HG03558 (cell line): ENCODE measurements at regions not wholly inside any gene's neighbourhood (a gene's known extent, or its start where the extent isn't known, plus 50 kb on each side); places are given as distances from the start of the nearest gene placed in this dataset.
"Not testable (repeated sequence)": the region's sequence is repeated elsewhere in the genome, so short reads cannot be mapped to it uniquely, and the experiment has no call there.

Experiments used
- ATAC-seq: cut with Tn5 transposase; IDR thresholded peaks from one replicate; pipeline ENCODE4 v1.9.1; 2021; ENCODE audit warnings: moderate number of reproducible peaks; ENCODE audit not compliant: unreplicated experiment; ENCODE audit errors: extremely low read depth

DNA sequence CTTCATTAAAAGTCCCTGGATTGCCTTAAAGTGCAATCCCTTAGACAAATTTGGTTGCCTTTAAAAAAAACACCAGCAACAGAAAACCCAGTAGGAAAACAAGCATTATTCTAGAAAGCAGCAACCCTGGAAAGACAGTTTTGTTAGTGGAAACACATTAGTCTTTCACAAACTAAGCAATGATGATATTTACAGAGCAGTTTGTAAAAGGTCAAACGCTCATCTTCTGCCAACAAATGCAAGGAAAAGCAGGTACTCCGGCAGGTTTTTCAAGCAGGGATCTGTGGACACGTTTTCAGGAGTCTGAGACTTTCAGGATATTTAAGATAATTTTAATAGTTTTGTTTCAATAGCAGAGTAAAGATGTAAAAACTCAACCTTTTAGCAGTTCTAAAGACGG lies 202.2 kb downstream of the EXOC5 start:
- no peak for ATAC-seq

DNA sequence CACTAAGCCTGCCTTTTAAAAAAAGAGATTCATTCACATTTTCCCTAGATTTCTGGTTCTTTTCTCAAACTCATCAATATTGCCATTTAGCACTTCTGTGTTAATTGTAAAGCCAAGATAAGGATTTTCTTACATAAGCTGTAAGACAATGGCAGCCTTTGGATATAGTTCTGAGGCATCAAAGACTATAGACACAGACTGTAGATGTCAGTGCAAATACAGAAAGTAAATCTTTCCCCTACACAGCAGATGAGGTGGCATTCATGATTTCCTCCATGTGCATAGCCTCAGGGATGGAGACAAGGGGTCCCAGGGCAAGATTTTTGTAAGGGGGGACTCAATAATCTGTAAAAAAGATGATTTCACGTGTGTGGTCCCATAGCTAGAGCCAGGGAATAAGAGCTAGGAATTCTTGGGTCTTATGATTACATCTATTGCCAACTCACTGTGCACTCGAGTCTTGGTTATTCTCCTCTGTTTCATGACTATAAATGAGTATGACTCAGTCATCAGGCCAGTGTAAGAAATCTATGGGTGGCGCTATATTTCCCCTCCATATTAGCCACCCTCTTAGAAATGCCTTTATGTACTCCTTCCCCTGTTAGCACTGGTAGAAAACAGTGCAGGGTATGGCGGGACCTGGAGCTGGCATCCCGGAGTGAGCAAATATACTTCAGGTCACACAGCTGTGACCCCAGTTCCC lies 207.5 kb downstream of the EXOC5 start:
- ATAC-seq, result no peak

GRCh38 chr14:57060276-57060955 lies 208.3 kb downstream of the EXOC5 start:
- peak; percentile 90 for ATAC-seq

- ATAC-seq, result no peak
Measured at GRCh38 chr14:57058319-57058718, 210.4 kb downstream of the EXOC5 start.

DNA sequence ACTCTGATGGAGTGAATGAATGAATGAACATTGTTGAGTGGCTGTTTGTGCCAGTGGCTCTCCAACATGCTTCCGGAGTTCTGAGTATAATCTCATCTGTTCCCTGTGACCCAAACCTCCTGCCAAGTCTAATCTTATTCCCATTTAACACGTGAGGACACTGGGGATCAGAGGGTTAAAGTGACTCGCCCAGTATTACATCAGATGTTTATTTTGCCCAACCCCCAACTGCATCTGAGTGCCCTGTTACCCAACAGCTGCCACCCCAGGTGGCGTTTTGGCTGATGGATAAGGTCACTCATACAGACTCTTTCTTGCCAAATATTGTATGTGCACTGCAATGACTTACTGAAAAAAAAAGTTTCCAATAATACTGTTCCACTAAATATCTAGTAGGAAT lies 210.9 kb downstream of the EXOC5 start:
- no peak for ATAC-seq

DNA sequence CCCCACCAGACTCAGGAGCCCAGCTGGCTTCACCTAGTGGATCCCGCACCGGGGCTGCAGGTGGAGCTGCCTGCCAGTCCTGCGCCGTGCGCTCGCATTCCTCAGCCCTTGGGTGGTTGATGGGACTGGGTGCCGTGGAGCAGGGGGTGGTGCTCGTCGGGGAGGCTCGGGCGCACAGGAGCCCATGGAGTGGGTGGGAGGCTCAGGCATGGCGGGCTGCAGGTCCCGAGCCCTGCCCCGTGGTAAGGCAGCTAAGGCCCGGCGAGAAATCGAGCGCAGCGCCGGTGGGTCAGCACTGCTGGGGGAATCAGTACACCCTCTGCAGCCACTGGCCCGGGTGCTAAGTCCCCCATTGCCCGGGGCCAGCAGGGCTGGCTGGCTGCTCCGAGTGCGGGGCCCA lies 212.2 kb downstream of the EXOC5 start:
- not testable (repeated sequence) for ATAC-seq

DNA sequence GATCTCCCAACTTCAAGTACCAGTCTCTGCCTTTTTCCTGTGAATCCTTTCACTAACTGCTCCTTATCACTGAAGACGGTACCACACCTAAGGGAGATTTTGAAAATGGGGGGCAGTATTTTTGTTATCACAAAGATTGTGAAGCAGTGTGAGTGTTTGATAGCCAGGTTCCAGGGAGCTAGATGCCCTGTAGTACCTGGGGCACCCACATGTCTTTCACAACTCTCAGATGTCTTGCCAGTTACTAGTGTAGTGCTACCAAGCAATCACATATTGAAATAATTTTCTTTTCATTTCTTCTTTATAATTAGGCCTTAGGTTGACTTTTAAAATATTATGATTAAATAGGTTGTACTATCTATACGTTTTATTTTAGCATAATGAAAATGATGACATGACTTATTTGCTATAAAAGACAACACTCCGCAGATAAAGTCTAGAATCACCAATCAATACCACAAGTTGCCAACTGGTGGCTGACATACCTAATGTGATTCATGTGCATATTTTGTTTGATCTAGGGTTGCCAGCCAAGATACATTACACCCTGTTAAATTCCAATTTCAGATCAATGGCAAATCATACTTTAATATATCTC lies 215.9 kb downstream of the EXOC5 start:
- ATAC-seq, result no peak

- ATAC-seq, result no peak
Measured at GRCh38 chr14:57051633-57052032, 217.1 kb downstream of the EXOC5 start.

GRCh38 chr14:57049848-57050247 lies 218.9 kb downstream of the EXOC5 start:
- no peak for ATAC-seq

DNA sequence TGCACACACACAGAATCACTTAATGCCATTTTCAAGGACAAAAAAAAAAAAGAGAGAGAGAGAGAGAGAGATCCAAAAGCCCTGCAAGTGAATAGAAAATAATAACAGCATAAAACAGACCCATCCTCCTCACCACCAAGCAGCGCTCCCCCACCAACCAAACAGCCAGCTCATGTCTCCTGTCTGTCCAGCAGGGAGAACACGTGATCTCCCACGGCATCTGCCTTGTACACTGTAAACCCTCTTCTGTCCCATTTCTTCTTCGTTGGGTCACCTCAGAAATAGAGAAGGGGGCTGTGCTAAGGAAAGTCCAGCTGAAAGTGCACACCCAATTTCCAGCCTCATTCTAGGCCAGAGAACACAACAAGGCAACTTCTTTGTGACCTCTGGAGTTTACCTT lies 222.5 kb downstream of the EXOC5 start:
- no peak for ATAC-seq

DNA sequence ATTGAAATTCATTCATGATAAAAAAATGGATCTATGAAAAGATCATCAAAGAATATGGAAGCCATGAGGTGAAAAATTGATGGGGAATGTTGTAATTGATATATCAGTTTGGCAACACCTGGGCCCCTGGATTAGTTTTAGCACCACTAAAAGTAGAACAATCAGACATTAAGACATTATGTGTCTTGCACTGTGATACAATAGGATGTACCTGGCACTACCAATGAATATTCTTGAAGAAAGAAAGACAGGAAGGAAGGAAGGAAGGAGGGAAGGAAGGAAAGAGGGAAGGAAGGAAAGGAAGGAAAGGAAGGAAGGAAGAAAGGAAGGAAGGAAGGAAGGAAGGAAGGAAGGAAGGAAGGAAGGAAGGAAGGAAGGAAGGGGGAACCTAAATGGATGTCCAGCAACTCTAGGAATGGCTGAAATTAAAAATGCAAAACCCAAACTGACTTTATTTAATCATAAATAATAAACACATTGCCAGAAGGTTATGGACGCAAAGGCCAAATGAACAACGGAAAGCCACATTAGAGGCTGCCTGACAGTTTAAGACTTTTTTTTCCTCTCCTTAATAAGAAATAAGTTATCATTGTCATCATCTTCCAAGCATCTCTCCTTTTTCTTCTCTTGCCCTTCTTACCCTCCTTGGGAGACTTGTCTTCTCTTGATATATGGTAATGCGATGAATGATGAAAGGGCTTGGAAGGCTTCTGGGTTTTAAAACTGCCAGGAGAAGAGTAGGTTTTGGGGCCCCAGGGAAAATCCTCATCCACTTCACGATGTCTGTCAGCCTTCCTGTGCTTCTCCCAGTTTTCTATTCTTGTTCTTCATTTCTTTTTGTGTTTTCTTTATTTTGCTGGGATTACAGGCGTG lies 224.4 kb downstream of the EXOC5 start:
- not testable (repeated sequence) for ATAC-seq

- ATAC-seq, result no peak
Measured at GRCh38 chr14:57038689-57039088, 228.4 kb upstream of the OTX2 start.

DNA sequence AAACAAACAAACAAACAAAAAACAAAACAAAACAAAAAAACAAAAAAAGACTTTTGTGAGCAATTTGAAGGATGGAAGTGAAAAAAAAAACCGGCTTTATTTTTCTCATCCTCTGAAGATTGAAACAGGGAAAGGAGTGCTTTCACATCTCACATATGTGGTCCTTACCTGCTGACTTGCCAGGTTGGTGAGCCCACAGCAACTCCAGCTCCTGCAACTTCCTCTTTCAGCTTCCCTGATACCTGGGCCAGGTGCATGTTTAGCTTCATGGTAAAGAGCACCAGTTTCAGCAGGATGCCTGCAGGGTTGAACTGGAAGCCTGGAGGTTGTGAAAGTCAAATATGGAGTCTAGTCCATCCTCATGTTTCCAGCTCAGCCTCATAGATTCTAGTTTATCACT lies 221.2 kb upstream of the OTX2 start:
- no peak for ATAC-seq

DNA sequence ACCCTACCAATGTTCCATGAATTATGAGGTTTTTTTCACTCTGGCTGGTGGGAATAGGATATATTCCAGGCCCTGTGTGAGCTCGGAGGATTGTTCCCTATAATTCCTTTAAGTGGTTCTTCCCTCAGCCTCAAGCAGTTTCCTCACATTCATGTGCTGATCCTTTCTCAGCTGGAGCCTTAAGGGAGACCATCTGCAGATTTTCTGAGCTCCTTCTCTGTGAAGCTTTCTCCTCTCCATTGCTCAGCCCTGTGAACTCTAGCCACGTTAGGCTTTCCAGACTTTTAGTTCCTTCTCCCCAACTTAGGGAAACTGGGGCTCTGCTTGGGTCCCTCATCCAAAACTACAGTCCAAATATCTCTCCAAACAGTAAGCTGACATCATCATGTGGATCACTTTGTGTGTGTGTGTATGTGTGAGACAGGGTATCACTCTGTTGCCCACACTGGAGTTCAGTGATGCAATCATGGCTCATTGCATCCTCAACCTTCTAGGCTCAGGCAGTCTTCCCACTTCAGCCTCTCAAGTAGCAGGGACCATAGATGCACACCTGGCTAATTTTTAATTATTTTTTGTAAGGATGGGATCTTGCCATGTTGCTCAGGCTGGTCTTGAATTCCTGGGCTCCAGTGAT lies 219.5 kb upstream of the OTX2 start:
- no peak for ATAC-seq

DNA sequence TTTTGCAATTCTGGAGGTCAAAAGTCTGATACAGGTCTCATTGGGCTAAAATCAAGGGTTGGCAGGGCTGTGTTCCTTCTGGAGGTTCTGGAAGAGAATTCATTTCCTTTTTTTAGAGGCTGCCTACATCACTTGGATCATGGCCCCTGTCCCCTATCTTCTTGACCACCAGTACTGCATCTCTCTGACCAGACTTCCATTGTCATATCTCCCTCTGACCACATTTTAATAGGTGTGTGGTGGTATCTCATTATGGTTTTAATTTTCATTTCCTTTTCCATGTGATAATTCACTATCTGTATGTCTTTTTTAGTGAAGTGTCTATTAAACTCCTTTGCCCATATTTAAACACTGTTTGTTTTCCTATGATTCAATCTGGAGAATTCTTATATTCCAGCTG lies 215.2 kb upstream of the OTX2 start:
- no peak for ATAC-seq

DNA sequence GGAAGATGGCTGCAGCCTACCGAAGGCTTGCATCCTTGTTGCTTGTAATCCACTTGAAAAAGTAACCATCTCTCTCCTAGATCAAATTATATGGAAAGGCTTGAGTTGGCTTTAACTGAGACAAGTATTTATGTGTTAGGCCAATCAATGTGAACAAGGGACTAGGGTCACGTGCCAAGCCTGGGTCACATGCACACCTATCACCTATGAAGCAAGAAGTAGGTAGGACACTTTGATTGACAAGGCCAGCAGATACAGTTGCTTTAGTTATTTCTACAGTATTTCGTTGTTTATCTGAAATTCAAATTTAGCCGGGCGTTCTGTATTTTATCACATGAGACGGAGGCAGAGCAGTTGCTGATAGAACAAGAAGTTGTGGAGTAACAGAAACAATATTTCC lies 212.3 kb upstream of the OTX2 start:
- no peak for ATAC-seq

GRCh38 chr14:57018065-57018464 lies 207.8 kb upstream of the OTX2 start:
- ATAC-seq, result no peak

DNA sequence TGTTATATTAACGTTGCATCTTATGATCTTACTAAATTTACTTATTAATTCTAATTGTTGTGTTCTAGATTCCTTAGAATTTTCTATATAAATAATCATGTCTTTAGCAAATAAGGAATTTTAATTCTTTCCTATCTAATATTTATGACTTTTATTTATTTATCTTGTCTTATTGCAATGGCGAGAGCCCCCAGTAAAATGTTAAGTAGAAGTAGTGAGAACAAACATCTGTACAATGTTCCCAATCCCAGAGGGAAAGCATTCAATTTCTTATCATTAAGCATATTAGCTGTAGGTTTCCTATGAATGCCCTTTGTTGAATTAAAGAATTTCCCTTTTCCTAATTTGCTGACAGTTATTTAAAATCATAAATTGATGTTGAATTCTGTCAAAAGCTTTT lies 203.7 kb upstream of the OTX2 start:
- ATAC-seq, result no peak

DNA sequence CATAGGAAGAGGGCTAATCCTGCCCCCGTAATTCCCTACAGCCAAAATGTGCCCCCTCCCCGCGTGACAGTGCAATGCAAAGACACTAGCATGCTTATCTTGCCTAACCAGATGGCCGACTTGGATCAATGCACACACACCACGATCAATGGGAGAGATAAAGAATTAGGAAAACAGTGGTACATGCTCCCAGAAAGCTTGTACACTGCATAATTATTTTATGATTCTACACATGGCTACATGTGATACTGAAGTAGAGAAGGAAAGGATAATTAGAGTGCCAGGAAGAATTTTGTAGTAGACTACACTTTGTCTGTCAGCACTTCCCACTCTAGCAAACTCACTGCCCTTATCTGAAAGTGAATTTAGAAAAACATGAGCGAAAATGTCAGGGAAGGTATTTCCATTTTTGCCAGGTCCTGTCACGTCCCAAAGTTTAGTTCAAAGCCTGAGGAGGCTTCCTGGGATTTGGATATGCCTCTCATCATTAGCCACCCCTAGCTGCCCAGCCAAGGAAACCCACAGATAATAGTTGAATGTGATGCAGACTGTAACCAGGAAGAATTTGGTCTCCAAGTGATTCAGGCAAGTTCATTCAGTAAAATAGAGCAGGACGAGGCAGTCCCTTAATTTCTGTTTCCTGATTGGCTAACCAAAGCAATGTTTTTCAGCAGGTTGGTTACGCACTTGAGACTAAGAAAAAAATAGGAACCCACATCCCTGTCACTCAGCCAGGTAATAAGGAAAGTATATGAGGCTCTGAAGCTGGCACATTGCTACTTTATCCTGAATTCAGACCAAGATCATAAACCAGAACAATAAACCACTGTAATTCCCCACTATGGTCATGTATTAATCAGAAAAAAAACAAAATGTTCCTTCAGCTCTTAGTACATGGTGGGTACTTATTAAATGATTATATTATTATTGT lies 199.6 kb upstream of the OTX2 start:
- ATAC-seq, result no peak
